HCT116 (cell line): ENCODE measurements at regions not wholly inside any gene's neighbourhood (a gene's known extent, or its start where the extent isn't known, plus 50 kb on each side); places are given as distances from the start of the nearest gene placed in this dataset.
"Not testable (repeated sequence)": the region's sequence is repeated elsewhere in the genome, so short reads cannot be mapped to it uniquely, and the experiment has no call there.

Experiments
- ATAC-seq: fragments of 200-7000 bp; cut with Tn5 transposase; 2 replicates; pipeline ENCODE4 v1.9.1; 2020; ENCODE audit warnings: mild to moderate bottlenecking, moderate library complexity
- BruUV-seq: library from RNA; stranded (reverse); fragments of 400-500 nt; replicated peaks from 2 replicates; lab custom pipeline; 2021; lab: Mats Ljungman, UMichigan
- CTCF ChIA-PET: fragments of 300-600 bp; sonication (Branson Sonifier 250); formaldehyde crosslinking; loops from one replicate; lab custom pipeline; 2021; ENCODE audit warnings: antibody characterized with exemption; lab: Charles Lee
- POLR2A ChIA-PET: fragments of 300-600, 350-600 bp; sonication (Branson Sonifier 250); formaldehyde crosslinking; loops from one replicate; lab custom pipeline; 2021; ENCODE audit warnings: antibody characterized with exemption; lab: Charles Lee
- RAD21 ChIA-PET, 2 experiments: fragments of 300-600 bp; sonication (Branson Sonifier 250); formaldehyde crosslinking; loops; one replicate each; lab custom pipeline; 2023; ENCODE audit warnings: low total read pairs in 2 of 2; ENCODE audit not compliant: uncharacterized antibody in 2 of 2, unreplicated experiment in 2 of 2, low non-redundant PET in 1 of 2; lab: Charles Lee
- DNase-seq: peaks from one replicate; pipeline ENCODE4 v3.0.0-alpha.2; 2010; ENCODE audit warnings: low read depth, low spot score
- H2AFZ ChIP-seq: fragments of 200-600 bp; shearing (Covaris generic), sonication (generic); 2 replicates; pipeline ENCODE4 v1.6.1; 2017; ENCODE audit warnings: low read depth, mixed run types, mixed read lengths, antibody characterized with exemption, low read length; ENCODE audit not compliant: poor library complexity, severe bottlenecking
- H3K27ac ChIP-seq: 2 replicates; pipeline ENCODE4 v1.5.1; 2012; ENCODE audit warnings: low read depth, low read length
- H3K27me3 ChIP-seq: fragments of 200-600 bp; sonication (generic); 2 replicates; pipeline ENCODE4 v1.6.1; 2016; ENCODE audit warnings: mixed run types, low read length, mixed read lengths; ENCODE audit not compliant: insufficient read depth
- H3K36me3 ChIP-seq, 2 experiments: fragments of 200-500 bp in 1 of 2; fragments of 200-600 bp in 1 of 2; sonication (Bioruptor generic) in 1 of 2; sonication (generic) in 1 of 2; 2 replicates each; pipeline versions ENCODE4 v1.5.1 to v1.6.1; 2014 to 2016; ENCODE audit warnings: low read length in 2 of 2, inconsistent platforms in 1 of 2, mixed read lengths in 1 of 2, mixed run types in 1 of 2; ENCODE audit not compliant: insufficient read depth in 2 of 2, control insufficient read depth in 1 of 2
- H3K4me1 ChIP-seq, 2 experiments: fragments of 200-600 bp in 1 of 2; sonication (generic) in 1 of 2; 2 replicates each; pipeline versions ENCODE4 v1.5.1 to v1.6.1; 2012 to 2017; ENCODE audit warnings: low read length in 2 of 2, inconsistent platforms in 1 of 2, mild to moderate bottlenecking in 1 of 2, mixed read lengths in 1 of 2, mixed run types in 1 of 2, moderate library complexity in 1 of 2; ENCODE audit not compliant: insufficient read depth in 2 of 2, control insufficient read depth in 1 of 2
- H3K4me2 ChIP-seq: fragments of 200-600 bp; sonication (generic); 2 replicates; pipeline ENCODE4 v1.6.1; 2017; ENCODE audit warnings: mixed run types, low read length, mixed read lengths
- H3K4me3 ChIP-seq, 2 experiments: fragments of 200-600 bp in 1 of 2; sonication (generic) in 1 of 2; replicated peaks in 1 of 2; 2 replicates each; pipeline ENCODE4 v1.5.1; 2011 to 2016; ENCODE audit warnings: low read length in 2 of 2, control low read depth in 1 of 2, low read depth in 1 of 2, mild to moderate bottlenecking in 1 of 2, mixed read lengths in 1 of 2, mixed run types in 1 of 2
- H3K79me2 ChIP-seq: fragments of 200-600 bp; sonication (generic); 2 replicates; pipeline ENCODE4 v1.6.1; 2017; ENCODE audit warnings: mild to moderate bottlenecking, mixed run types, low read length, moderate library complexity, mixed read lengths; ENCODE audit not compliant: insufficient read depth
- H3K9ac ChIP-seq: fragments of 200-600 bp; sonication (generic); 2 replicates; pipeline ENCODE4 v1.6.1; 2016; ENCODE audit warnings: low read length, mixed read lengths
- H3K9me2 ChIP-seq: fragments of 200-600 bp; sonication (generic), shearing (Covaris generic); 2 replicates; pipeline ENCODE4 v1.6.1; 2017; ENCODE audit warnings: mixed run types, mild to moderate bottlenecking, moderate library complexity; ENCODE audit not compliant: insufficient read depth
- H3K9me3 ChIP-seq, 2 experiments: fragments of 200-500 bp in 1 of 2; fragments of 200-600 bp in 1 of 2; sonication (Bioruptor generic) in 1 of 2; sonication (generic) in 1 of 2; 2 replicates each; pipeline ENCODE4 v1.6.1; 2014 to 2017; ENCODE audit warnings: low read length in 2 of 2, mixed read lengths in 2 of 2, inconsistent platforms in 1 of 2, low read depth in 1 of 2, mild to moderate bottlenecking in 1 of 2, mixed run types in 1 of 2, moderate library complexity in 1 of 2; ENCODE audit not compliant: control insufficient read depth in 1 of 2, insufficient read depth in 1 of 2
- H4K20me1 ChIP-seq: fragments of 200-600 bp; sonication (generic), shearing (Covaris generic); 2 replicates; pipeline ENCODE4 v1.6.1; 2017; ENCODE audit warnings: mixed run types, mild to moderate bottlenecking, moderate library complexity; ENCODE audit not compliant: insufficient read depth
- ATF3 ChIP-seq: IDR thresholded peaks from 2 replicates; pipeline ENCODE4 v1.6.1; 2012
- CBX3 ChIP-seq: IDR thresholded peaks from 2 replicates; pipeline ENCODE4 v1.6.1; 2012; ENCODE audit warnings: low read depth
- EGR1 ChIP-seq: IDR thresholded peaks from 2 replicates; pipeline ENCODE4 v1.6.1; 2012; ENCODE audit warnings: low read depth
- ELF1 ChIP-seq: IDR thresholded peaks from 2 replicates; pipeline ENCODE4 v1.6.1; 2012; ENCODE audit warnings: low read depth, borderline replicate concordance
- EZH2 ChIP-seq: fragments of 200-600 bp; sonication (generic); IDR thresholded peaks from 2 replicates; pipeline ENCODE4 v1.6.1; 2017; ENCODE audit warnings: antibody characterized with exemption, mixed run types
- JUND ChIP-seq: IDR thresholded peaks from 2 replicates; pipeline ENCODE4 v1.6.1; 2012
- MAX ChIP-seq: IDR thresholded peaks from 2 replicates; pipeline ENCODE4 v1.6.1; 2012
- POLR2A ChIP-seq: IDR thresholded peaks from 2 replicates; pipeline ENCODE4 v1.7.0; 2011; ENCODE audit warnings: borderline replicate concordance; ENCODE audit not compliant: insufficient read depth, insufficient read length; ENCODE audit errors: extremely low read depth
- POLR2AphosphoS5 ChIP-seq: IDR thresholded peaks from 2 replicates; pipeline ENCODE4 v1.6.1; 2011; ENCODE audit warnings: mild to moderate bottlenecking, low read depth, low read length, moderate library complexity
- RAD21 ChIP-seq: IDR thresholded peaks from 2 replicates; pipeline ENCODE4 v1.6.1; 2012; ENCODE audit warnings: low read depth, mild to moderate bottlenecking
- REST ChIP-seq: IDR thresholded peaks from 2 replicates; pipeline ENCODE4 v1.6.1; 2012; ENCODE audit warnings: low read depth
- ZBTB33 ChIP-seq: IDR thresholded peaks from 2 replicates; pipeline ENCODE4 v1.6.1; 2011; ENCODE audit warnings: mild to moderate bottlenecking, low read length, moderate library complexity; ENCODE audit not compliant: insufficient replicate concordance; ENCODE audit errors: extremely low read depth
- ZFX ChIP-seq: fragments of 450-650 bp; IDR thresholded peaks from 2 replicates; pipeline ENCODE4 v1.6.1; 2017
- ZNF274 ChIP-seq: fragments of 200-500 bp; sonication (Bioruptor generic); IDR thresholded peaks from 2 replicates; pipeline ENCODE4 v1.6.1; 2014; ENCODE audit warnings: mild to moderate bottlenecking, low read depth, low read length, inconsistent platforms
- intact Hi-C: fragments of 100-400 bp; cut with micrococcal nuclease; formaldehyde crosslinking; loops from 2 replicates; pipeline ENCODE4 v1.10.0; 2022
- TF ChIP-seq, protein P1 (sequence below), 3 experiments: fragments of 200-600 bp in 1 of 3; sonication (generic) in 1 of 3; IDR thresholded peaks in 2 of 3; conservative IDR thresholded peaks in 1 of 3; 2 replicates each; pipeline ENCODE4 v1.5.1; 2012 to 2017; ENCODE audit warnings: low read depth in 2 of 3, low read length in 2 of 3, antibody characterized with exemption in 1 of 3, borderline replicate concordance in 1 of 3, control low read depth in 1 of 3, mild to moderate bottlenecking in 1 of 3, mixed read lengths in 1 of 3, mixed run types in 1 of 3, moderate library complexity in 1 of 3; ENCODE audit not compliant: insufficient read depth in 1 of 3

DNA sequence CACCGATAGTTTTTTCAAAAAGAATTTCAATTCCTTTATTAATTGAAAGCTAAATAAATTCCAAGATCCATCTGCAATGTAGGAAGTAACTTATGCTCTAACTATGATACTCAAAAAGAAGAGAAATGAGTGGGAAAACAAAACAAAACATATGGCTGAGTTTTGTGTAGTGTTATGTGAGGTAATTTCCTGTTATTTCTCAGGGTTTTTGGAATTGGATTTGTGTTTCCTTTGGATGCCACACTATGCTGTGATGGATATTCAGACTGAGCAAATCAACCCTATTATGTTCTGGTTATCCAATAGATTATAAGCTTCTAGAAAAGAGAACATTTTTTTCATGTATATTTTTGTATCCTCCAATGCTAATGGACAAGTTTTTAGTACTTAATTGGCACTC is 73.4 kb upstream of the RAPGEF2 start:
- CTCF ChIA-PET, result interaction anchor here (1.1 kb wide), 1 partner anchor 14 kb away, joined by 3 read pairs; no protein-coding TSS in a partner anchor
- Histone ChIP-seq H3K36me3 (no peaks in the 10 kb centered on the region), H3K4me1 (no peaks in the 10 kb centered on the region), H3K4me2 (no peak overlapping the region), H3K9ac (no peak overlapping the region), H3K27me3 (no peaks in the 10 kb centered on the region), H3K27ac (no peak overlapping the region), H3K4me3 (no peak overlapping the region), H2AFZ (peak overlapping the region; percentile 18), H3K79me2 (no peaks in the 10 kb centered on the region), H3K9me3 (no peaks in the 10 kb centered on the region), H4K20me1 (no peaks in the 10 kb centered on the region), H3K9me2 (no peaks in the 10 kb centered on the region)
- RAD21 ChIA-PET, result no interaction called here
- TF ChIP-seq EGR1, result no peak
- TF ChIP-seq ELF1, result no peak
- no peak for TF ChIP-seq ZFX
- TF ChIP-seq, protein P1, sequence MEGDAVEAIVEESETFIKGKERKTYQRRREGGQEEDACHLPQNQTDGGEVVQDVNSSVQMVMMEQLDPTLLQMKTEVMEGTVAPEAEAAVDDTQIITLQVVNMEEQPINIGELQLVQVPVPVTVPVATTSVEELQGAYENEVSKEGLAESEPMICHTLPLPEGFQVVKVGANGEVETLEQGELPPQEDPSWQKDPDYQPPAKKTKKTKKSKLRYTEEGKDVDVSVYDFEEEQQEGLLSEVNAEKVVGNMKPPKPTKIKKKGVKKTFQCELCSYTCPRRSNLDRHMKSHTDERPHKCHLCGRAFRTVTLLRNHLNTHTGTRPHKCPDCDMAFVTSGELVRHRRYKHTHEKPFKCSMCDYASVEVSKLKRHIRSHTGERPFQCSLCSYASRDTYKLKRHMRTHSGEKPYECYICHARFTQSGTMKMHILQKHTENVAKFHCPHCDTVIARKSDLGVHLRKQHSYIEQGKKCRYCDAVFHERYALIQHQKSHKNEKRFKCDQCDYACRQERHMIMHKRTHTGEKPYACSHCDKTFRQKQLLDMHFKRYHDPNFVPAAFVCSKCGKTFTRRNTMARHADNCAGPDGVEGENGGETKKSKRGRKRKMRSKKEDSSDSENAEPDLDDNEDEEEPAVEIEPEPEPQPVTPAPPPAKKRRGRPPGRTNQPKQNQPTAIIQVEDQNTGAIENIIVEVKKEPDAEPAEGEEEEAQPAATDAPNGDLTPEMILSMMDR (IDR thresholded peaks at IDR 0.05 in 2 of 3, conservative IDR thresholded peaks at IDR 0.05 in 1 of 3; ENCODE audit: borderline replicate concordance in 1 of 3, insufficient read depth in 1 of 3, low read depth in 2 of 3, low read length in 2 of 3), result no peak
- TF ChIP-seq ATF3, result no peak
- TF ChIP-seq POLR2A, result no peak
- no peak for TF ChIP-seq MAX
- no peak for TF ChIP-seq POLR2AphosphoS5
- no peak for TF ChIP-seq RAD21
- no peak for TF ChIP-seq ZBTB33
- TF ChIP-seq EZH2, result no peak
- no peak for TF ChIP-seq JUND
- no peak for TF ChIP-seq CBX3
- TF ChIP-seq ZNF274, result no peak
- no peak for TF ChIP-seq REST
- DNase-seq (no peak), ATAC-seq (no peak)
- no TSS peak for BruUV-seq
- POLR2A ChIA-PET, result no interaction called here
- intact Hi-C loops, result no loop called here

- H3K9ac ChIP-seq, H4K20me1 ChIP-seq, H3K9me2 ChIP-seq, BruUV-seq, POLR2A ChIA-PET, H3K4me1 ChIP-seq, H3K27ac ChIP-seq, intact Hi-C loops, H3K36me3 ChIP-seq, H3K4me2 ChIP-seq, RAD21 ChIA-PET, DNase-seq, H3K27me3 ChIP-seq, H3K4me3 ChIP-seq, H2AFZ ChIP-seq, H3K79me2 ChIP-seq, CTCF ChIA-PET, H3K9me3 ChIP-seq, ATAC-seq: not testable (repeated sequence)
These were observed 72.6 kb upstream of the RAPGEF2 start for GRCh38 chr4:159030297-159030696.
